Right kidney (tissue), 1 donor: ENCODE measurements at regions not wholly inside any gene's neighbourhood (a gene's known extent, or its start where the extent isn't known, plus 50 kb on each side); places are given as distances from the start of the nearest gene placed in this dataset.

Source experiments
- DNase-seq: peaks from one replicate; pipeline ENCODE4 v3.0.0-alpha.2; 2016

DNA sequence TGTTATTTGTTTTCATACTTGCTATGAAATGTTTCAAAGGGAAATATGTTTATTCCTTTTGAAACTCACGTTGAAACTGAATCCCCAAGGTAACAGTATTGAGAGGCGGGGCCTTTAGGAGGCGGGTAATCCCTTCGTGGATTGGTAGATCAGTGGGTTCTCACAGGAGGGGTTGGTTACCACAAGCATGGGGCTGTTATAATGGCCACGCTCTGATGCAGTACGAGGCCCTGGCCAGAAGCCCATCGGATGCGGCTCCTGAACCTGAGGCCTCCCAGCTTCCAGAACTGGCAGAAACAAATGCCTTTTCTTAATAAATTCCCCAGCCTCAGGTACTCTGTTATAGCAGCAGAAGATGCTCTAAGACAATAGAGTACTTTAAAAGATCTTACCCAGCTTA, 135.7 kb downstream of the ASB1 start:
- DNase-seq = no peak

DNA sequence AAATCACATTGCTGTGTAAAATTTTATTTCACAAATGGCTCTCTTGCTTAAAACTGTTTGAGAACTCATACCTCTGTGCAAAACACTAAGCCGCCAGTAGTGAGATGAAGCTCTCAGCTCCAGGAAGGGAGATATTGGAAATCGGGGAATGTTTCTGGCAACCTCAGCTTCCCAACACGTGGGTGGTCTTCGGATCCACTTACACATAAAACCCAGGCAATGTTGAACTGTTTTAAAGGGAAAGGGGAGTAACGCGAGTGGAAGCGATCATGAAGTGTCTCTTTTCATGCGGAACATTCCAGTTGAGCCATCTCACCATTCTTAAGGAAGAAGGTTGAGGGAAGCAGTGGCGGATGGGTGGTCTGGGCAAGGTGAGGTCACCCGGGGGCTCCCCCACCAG, 136.8 kb downstream of the ASB1 start:
- DNase-seq = no peak

DNA sequence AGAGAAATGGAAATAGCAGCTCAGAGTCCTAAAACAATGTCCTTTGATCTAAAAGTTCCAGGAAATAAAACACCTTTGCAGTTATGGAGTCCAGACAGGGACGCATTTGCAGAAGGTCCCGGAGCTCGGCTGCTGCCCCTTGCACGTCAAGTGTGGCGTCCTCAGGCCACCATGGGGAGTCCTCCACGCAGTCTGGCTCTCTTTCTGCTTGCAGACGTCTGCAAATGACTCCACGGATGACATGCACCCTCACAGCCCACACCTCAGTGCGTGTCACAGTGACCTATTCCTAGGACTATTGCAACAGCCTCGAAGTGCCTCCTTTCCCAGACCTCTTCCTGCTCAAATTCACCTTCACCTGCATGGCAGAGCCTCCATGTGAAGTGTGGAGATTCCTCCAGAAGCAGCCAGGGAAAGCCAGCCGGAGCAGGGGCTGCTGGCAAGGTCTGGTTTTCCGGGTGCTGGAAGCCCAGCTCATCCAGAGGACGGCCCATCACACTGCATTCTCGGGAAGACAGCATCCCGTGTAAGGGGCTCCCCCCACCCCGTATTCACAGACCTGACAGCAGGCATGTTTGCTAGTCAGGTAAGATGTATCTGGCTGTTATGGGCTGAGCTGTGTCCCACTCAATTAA, 137.7 kb downstream of the ASB1 start:
- no peak for DNase-seq

DNA sequence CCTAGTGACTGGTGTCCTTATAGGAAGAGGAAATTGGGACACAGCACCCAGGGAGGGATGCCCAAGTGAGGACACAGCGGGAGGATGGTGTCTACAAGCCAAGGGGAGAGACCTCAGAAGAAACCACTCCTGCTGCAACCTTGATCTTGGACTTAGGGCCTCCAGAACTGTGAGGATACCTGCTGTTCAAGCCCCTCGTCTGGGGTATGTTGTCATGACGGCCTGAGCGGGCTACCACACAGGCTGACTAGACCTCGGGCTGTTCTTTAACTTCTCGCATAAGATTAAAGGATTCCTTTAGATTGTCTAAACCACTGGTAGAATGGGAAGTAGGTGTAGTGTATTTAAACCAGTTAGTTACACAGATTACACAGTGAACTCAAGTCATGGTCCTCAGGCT, 138.3 kb downstream of the ASB1 start:
- DNase-seq = no peak

DNA sequence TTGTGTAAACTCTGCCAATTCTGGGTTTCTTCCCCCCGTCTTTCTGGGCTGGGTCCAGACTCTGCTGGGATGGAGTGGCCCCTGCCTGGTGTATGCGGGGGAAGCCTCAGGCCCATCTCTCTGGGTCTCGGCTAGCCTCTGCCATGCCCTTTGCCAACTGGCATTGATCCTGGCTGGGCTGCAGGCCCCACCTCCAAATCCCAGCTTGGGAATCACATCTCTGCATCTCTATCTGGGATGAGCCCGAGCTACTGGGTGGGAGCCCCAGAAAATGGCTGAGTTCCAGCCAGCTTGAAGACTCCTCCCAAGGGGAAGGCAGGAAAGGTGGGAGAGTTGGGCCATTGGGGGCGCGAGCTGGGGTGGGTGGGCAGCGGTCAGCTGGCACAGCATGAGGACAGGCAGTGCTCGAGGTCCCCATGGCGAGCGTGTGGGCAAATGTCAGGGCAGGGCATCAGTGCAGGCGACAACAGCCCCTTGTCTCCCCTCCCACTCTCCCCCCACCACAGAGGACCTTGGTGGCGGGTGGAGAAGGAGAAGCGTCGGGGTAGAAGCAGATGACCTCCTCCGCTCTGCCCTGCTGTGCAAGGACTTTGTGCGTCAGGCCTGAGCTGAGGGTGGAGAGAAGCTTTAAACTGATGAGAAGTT, 139.4 kb downstream of the ASB1 start:
- no peak for DNase-seq

DNA sequence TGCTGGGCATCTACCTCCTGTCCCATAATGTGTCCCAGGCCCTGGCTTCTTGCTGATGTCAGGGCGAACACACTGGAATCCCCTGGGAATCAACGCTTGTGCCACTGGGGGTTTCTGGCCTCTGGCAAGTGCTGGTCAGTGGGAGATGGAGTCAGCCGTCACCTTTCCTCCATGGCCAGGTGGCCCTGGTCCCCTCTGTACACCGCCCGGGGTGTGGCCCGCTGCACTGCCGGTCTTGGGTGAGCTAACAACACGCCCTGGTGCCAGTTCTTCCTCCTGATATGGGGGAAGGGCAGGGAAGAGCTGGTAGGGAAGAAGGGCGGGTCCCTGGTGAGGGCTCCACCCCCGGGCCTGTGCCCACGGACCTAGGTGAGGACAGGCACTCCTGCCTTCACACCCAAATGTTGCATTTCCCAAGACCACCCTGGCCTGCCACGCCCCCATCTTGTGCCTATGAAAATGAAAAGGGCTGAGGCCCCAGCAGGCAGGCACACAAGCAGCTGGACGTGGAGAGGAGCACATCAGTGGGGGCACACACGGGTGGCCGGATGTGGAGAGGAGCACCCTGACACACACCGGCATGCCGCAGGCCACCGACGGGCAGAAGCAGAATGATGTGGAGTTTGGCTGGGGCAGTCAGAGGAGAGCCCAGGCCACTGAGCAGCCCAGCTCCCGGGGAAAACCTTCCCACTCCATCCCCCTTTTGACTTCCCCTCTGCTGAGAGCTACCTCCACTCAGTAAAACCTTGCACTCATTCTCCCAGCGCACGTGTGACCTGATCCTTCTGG, 140.5 kb downstream of the ASB1 start:
- no peak for DNase-seq

DNA sequence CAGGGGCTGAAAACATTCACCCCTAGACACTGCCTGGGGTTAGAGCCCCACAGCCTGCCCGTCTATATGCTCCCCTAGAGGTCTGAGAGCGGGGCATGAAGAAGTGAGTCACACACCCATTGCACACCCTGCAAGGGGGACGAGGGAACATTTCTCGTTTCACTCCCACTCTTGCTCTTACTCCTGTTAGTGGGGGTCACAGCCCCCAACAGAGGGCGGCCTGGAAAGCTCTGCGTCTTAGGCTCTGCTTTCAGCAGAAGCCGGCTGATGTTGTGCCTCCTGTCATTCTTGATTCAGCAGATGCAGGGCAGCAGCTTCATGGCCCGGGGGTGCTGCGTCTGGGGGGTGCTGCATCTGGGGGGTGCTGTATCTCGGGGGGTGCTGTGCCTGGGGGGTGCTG, 141.3 kb downstream of the ASB1 start:
- no peak for DNase-seq

DNA sequence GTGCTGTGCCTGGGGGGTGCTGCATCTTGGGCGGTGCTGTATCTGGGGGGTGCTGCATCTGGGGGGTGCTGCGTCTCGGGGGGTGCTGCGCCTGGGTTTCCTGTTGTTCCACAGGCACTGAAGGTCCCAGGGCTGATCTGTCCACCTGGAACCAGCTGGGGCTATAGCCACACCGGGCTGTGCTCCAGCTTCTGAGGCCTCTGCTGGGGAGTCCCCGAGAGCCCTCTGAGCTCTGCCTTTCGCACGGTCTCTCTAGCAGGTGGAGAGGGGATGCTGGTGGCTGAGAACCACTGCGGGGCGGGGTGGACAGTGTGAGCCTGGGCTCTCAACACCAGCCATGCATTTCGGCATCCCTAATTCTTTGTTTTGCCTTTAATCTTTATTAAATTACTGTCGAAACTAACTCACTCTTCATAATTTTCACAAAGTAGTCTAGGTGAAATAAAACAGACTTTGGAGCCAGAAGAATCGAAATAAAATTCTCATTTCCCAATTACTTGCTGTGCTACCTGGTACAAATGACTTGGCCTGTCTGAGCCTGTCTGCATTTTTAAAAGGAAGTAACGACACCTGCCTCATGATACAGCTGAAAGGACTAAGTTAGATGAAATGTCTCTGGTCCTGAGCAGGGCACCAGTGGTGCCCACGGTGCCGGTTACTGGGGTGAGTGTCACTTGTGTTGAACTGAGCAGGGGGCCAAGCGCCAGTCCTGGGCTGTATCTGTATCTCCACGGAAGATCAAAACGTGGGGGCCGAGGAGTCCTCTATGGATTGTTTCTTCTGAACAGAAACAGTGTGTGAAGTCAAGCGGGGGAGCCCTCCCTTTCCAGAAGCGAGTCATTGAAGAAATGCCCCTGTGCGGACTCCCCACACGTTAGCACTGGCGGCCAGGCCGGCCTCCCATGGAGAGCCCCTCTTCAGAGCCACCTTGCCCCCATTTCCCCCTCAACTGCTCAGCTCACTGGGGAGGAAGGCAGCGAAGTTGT, 142.0 kb downstream of the ASB1 start:
- DNase-seq = no peak

DNA sequence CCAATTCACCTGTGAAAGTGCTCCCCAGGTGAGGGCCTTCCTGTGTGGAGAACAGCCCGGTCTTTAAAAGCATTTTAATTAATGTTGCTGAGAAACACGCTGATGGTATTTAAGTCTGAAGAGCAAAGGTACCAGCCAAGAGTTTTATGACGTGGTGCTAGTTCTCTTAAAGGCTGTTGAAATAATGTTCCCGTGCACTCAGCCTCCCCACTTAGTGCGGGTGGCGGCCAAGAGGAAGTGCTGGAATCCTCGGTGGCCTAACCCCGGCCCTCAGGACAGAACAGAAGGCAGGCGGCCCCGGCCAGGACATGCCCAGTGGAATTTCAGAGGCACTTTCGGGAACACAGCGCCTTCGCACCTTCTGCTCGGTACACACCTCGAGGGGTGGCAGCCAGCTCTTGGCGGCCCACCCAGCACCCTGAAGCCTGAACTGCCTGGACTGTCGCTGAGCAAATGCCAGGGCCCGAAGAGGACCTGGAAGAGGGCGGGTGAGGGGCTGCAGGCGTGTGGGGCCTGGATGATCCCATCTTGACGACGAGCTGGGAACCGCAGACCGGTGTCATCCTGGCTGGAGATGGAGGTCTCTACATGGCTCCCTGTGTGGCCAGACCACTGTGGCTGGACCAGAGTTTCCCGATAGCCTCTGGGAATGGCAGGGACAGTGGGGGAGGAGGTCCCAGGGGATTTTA, 142.9 kb downstream of the ASB1 start:
- DNase-seq = no peak

DNA sequence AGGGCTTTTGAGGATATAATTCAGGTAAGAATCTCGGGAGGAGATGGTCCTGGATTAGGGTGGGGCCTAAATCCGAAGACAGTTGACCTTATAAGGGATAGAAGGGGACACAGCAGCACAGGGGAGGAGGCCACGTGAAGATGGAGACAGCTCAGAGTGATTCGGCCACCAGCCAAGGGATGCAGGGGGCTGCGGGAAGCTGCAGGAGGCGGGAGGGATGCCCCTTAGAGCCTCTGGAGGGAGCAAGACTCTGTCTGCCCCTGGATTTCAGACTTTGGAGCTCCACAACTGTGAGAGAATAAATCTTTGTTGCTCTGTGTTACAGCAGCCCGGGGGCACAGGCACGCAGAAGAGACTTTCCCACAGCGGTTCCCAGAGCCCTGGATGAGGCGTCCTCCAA, 143.7 kb downstream of the ASB1 start:
- DNase-seq = no peak

DNA sequence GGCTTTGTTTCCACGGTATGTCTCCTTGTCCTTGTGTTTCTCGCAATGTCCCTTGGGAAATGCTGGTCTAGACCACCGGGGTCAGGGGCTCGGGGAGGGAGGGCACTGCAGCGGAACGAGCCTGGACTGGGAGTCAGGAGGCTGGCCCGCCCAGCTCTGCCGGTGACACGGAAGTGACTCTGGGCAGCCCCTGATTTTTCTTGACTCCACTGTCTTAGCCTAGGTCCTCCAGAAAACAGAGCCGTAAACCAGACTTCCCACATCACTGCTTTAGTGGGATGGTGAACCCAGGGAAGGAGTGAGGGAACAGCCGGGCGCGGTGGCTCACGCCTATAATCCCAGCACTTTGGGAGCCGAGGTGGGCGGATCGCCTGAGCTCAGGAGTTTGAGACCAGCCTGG, 144.2 kb downstream of the ASB1 start:
- DNase-seq = no peak

DNA sequence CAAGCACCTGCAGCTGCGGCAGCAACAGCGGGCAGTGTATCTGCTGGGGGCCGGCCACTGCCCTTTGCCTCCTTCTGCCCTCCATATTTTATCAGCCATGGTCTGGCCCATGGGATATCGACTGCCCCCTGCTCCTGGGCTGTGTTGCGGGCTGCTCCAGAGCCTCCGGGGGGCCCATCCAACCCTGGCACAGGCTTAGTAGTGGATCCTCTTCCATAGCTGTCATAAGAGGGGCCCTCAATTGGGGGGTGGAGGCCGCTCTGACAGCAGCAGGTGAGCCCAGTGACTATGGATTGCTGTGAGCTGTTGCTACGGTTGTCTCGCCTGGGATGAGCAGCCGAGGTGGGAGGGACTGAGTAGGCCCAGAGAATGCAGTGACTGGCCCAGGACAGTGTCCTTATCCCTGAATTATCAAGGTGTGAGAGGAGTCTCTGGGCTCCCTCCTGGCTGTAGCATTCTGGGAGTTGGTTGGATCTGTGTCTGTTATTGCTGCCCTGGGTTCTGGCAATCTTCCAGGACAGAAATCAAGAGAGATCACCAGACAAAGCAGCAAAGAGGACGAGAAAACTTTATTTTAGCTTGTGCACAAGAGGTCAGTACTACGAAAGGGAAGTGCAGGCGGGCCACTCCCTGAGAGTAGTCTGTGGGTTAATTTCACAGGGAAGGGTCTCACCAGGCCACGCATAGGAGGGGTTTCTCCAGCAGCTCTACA, 145.1 kb downstream of the ASB1 start:
- DNase-seq = no peak

DNA sequence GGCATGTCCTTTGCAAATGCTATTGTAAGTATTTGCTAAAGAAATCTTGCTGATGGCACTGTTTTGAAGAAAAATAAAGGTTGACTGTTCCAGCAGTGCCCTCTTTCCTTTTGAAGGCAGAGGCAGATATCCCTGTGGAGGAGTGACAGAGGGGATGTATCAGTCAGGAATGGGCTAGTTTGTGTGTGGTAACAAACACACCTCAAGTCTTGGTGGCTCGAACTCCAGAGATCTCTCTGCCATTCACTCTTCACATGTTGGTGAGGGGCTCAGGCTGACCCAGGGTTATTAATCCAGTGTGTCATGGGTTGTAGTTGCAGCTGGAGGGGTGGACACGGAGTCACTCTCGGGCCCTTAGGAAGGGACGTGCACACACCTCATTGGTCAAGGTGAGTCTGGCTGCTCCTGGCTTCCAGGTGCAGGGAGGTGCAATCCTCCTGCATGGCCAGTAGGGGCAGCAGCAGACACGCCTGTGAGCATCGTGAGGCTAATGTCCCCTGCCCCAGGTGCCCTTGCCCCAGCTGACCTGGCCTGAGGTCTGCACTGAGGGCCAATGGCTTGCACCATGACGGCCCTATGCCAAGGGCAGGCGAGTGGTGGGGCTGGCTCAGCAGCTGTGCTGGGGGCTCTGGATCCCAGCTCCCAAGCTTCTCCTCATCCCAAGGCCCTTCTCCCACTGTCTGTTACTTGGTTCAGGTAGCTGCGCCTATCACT, 146.5 kb downstream of the ASB1 start:
- DNase-seq = no peak

DNA sequence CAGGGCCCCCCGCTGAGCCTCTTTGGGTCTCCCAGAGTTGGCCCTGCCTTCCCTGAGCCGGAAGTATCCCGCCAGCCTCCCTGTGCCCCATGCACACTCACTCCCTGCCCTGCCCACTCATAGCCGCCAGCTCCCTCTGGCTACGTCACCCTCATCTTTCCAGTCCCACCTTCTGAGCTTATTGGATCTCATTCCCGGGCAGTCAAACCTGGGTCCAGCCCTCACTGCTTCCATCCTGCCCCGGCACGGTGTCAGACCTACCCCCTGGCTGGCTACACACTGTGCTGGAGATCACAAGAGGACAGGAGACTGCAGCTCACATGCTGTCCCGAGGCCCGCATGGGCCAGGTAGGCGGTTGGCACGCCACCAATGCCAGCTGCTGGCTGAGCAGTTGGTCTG, 147.2 kb downstream of the ASB1 start:
- no peak for DNase-seq

DNA sequence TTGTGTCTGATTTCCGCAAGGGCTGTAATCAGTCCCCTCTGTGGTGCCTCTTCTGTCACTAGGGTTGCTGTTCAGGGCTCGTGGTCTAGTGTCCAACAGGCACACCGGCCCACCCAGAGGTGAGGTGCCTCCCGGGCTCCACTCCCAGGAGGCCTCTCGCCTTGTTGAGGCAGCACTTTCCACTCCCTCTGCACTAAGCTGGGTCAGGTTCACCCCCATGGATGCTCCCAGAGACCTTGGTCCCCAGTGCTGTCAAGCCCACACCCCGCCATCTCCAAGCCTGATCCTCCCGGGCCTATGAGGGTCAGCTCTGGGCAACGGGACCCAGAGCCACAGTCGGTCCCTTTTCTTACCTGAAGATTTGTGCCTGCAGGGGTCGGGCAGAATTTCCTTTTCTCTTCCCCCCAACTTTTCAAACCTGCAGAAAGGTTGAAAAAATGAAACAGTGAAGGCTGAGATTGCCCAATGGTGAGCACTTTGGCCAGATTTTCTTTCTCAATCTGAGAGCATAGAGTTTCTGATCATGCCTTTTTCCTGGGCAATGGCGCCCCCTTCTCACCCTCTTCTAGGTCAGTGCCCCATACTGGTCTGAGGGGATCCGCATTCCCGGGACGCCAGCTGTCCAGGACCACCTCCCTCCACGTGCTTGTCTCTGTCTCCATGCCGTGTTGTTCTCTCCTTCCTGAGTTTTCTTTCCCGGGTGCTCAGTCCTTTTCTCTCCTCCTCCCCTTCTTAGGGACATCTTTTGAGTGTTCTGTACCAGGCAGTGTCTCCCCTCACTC, 148.0 kb downstream of the ASB1 start:
- no peak for DNase-seq

DNA sequence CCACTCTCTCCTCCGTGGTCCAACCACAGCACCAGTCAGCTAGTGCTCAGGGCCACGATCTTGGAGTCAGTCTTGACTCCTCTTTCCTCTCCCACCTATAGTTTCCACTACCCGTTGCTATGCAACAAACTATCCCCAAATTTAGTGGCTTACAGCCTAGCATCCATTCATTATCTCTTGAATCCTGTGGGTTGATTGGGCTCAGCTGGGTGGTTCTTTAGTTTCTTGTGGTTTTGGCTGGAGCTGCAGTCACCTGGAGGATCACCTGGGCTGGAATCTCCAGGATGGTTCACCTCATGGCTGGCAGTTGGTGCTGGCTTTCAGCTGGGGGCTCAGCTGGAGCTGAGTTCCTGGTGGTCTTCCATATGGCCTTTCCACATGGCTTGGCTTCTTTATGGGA, 149.9 kb downstream of the ASB1 start:
- no peak for DNase-seq

DNA sequence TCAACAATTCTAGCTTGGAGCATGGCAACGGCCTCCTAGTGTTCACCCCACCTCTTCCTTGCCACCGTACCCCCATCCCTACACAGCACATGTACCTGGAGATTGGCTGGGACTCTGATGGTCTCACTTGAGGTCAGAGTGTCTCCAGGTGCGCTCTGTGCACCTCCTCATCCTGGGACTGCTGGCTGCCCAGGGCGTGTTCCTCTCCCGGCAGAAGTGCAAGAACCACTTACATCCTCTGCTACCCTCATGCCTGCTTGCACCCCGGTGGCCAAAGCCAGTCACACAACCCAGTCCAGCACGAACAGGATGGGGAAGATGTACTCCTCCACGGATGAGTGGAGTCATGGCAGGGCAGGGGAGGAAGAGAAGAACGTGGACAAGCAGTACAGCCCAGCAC, 151.5 kb downstream of the ASB1 start:
- DNase-seq = no peak

DNA sequence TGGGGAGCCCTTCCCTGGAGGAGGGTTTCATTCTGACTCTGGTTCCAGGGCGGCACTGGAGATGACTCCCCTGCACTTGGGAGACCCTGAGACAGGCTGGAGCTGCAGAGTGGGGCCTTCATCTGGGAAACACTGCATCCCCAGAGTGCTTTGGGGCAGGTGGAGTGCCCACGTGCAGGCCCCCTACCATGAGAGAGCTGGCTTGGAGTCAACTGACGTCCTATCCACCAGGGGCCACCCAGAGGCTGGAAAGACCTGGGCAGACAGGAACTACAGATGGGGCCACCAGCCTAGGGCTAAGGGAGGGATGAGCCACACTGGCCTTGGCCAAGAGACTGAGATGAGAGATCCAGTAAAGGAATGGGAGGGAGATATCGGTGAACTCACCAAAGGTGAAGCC, 153.8 kb downstream of the ASB1 start:
- no peak for DNase-seq

DNA sequence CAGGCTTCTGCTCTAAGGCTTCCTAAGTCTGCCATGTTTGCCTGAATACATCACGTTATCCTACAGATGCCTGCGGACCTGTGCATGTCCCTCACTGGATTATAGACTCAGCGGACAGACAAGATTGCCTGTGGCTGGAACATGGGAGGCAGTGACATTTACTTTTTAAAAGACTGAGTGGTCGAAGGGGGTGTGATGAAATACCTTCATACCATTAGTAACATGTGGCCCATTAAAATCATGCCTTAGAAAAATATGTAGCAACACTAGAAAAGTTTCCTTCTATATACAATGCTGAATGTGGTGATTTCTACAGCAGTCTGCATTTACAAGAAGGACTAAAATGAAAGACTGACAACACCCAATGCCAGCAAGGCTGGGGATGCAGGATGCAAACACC, 154.4 kb downstream of the ASB1 start:
- no peak for DNase-seq

DNA sequence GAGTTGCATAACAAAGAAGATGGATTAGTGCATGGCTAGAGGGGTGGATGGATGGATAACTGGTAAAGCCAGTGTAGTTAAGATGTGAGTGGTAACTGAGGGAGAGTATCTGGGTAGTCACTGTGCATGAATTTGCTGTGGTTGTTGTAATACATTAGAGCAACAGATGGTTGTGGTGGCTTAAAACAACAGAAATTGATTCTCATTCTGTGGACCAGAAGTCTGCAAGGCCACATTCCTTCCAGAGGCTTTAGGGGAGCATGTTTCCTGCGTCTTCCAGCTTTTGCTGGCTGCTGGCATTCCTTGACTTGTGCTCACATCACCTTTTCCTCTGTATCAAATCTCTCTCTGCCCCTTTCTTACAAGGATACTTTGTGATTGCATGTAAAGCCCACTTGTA, 155.4 kb downstream of the ASB1 start:
- no peak for DNase-seq
